ENCODE measurements at regions not wholly inside any gene's neighbourhood (a gene's known extent, or its start where the extent isn't known, plus 50 kb on each side); places are given as distances from the start of the nearest gene placed in this dataset.
A peak's percentile ranks its signal among the peaks of the same experiment; 100 is the strongest.

GRCh38 chr6:71419217-71420094 lies 130.8 kb downstream of the OGFRL1 start:
- peak overlapping the region in 3 of 4 donors; percentile 21 to 43 (median 22) for H3K4me3 Mint-ChIP-seq

GRCh38 chr6:71420095-71420692 lies 131.6 kb downstream of the OGFRL1 start:
- no peaks in the 10 kb centered on the region for H3K9me3 ChIP-seq (ENCODE audit: control insufficient read depth in 2 of 2, low read length in 2 of 2)
- no peak overlapping the region for H3K27ac ChIP-seq (ENCODE audit: insufficient read depth, low read length, poor library complexity, severe bottlenecking)
- no peak for DNase-seq
- no peak for ATAC-seq (ENCODE audit: low read depth in 2 of 2)
- H3K36me3 Mint-ChIP-seq: no peaks in the 10 kb centered on the region
- peaks cover 0 to 11% (median 3%) of the 10 kb centered on the region in 4 donors for H3K4me1 Mint-ChIP-seq
- no peak overlapping the region for H3K4me3 Mint-ChIP-seq
- H3K27me3 Mint-ChIP-seq: peaks cover 56% of the 10 kb centered on the region
- H3K27ac Mint-ChIP-seq: no peak overlapping the region
- no peak overlapping the region for H3K4me3 ChIP-seq (ENCODE audit: low read depth, low read length)
- H3K9me3 Mint-ChIP-seq: peaks cover 0 to 1% (median 0%) of the 10 kb centered on the region in 7 donors
- H3K36me3 ChIP-seq (ENCODE audit: control insufficient read depth, insufficient read depth, low read length): no peaks in the 10 kb centered on the region
- H3K27me3 ChIP-seq (ENCODE audit: control insufficient read depth, insufficient read depth, low read length): peaks cover 21% of the 10 kb centered on the region
- H3K4me1 ChIP-seq (ENCODE audit: control insufficient read depth, insufficient read depth, low read length, poor library complexity, severe bottlenecking): no peaks in the 10 kb centered on the region

More at GRCh38 chr6:71419217-71420094, 130.8 kb downstream of the OGFRL1 start:
- H3K27ac Mint-ChIP-seq: peak overlapping the region in 1 of 3 donors; percentile 5
- Histone ChIP-seq H3K27me3 (ENCODE audit: control insufficient read depth, insufficient read depth, low read length) (peaks cover 21% of the 10 kb centered on the region), H3K36me3 (ENCODE audit: control insufficient read depth, insufficient read depth, low read length) (no peaks in the 10 kb centered on the region), H3K9me3 (ENCODE audit: control insufficient read depth in 2 of 2, low read length in 2 of 2) (no peaks in the 10 kb centered on the region), H3K4me1 (ENCODE audit: control insufficient read depth, insufficient read depth, low read length, poor library complexity, severe bottlenecking) (no peaks in the 10 kb centered on the region), H3K4me3 (ENCODE audit: low read depth, low read length) (no peak overlapping the region), H3K27ac (ENCODE audit: insufficient read depth, low read length, poor library complexity, severe bottlenecking) (no peak overlapping the region)
- ATAC-seq (ENCODE audit: low read depth in 2 of 2): no peak
- H3K4me1 Mint-ChIP-seq: peaks cover 0 to 11% (median 3%) of the 10 kb centered on the region in 4 donors
- H3K36me3 Mint-ChIP-seq: no peaks in the 10 kb centered on the region
- DNase-seq: no peak
- H3K27me3 Mint-ChIP-seq: peaks cover 52% of the 10 kb centered on the region
- H3K9me3 Mint-ChIP-seq: peaks cover 0 to 2% (median 0%) of the 10 kb centered on the region in 7 donors

GRCh38 chr6:71420693-71421328 lies 132.2 kb downstream of the OGFRL1 start:
- no peaks in the 10 kb centered on the region for H3K9me3 ChIP-seq (ENCODE audit: control insufficient read depth in 2 of 2, low read length in 2 of 2)
- no peak for DNase-seq
- H3K4me3 ChIP-seq (ENCODE audit: low read depth, low read length): no peak overlapping the region
- H3K27ac ChIP-seq (ENCODE audit: insufficient read depth, low read length, poor library complexity, severe bottlenecking): no peak overlapping the region
- peaks cover 0 to 1% (median 0%) of the 10 kb centered on the region in 7 donors for H3K9me3 Mint-ChIP-seq
- peak overlapping the region in 1 of 4 donors; percentile 50 for H3K4me3 Mint-ChIP-seq
- H3K4me1 Mint-ChIP-seq: peaks cover 0 to 11% (median 3%) of the 10 kb centered on the region in 4 donors
- H3K36me3 Mint-ChIP-seq: no peaks in the 10 kb centered on the region
- H3K4me1 ChIP-seq (ENCODE audit: control insufficient read depth, insufficient read depth, low read length, poor library complexity, severe bottlenecking): no peaks in the 10 kb centered on the region
- no peaks in the 10 kb centered on the region for H3K36me3 ChIP-seq (ENCODE audit: control insufficient read depth, insufficient read depth, low read length)
- peaks cover 21% of the 10 kb centered on the region for H3K27me3 ChIP-seq (ENCODE audit: control insufficient read depth, insufficient read depth, low read length)
- H3K27ac Mint-ChIP-seq: no peak overlapping the region
- H3K27me3 Mint-ChIP-seq: peaks cover 59% of the 10 kb centered on the region
- no peak for ATAC-seq (ENCODE audit: low read depth in 2 of 2)

GRCh38 chr6:71421611-71422010 lies 133.0 kb downstream of the OGFRL1 start:
- H3K4me3 Mint-ChIP-seq: no peak overlapping the region

GRCh38 chr6:71430018-71430417 lies 141.4 kb downstream of the OGFRL1 start:
- no peaks in the 10 kb centered on the region for H3K4me1 ChIP-seq (ENCODE audit: control insufficient read depth, insufficient read depth, low read length, poor library complexity, severe bottlenecking)
- no peaks in the 10 kb centered on the region for H3K9me3 ChIP-seq (ENCODE audit: control insufficient read depth in 2 of 2, low read length in 2 of 2)
- no peaks in the 10 kb centered on the region for H3K27me3 ChIP-seq (ENCODE audit: control insufficient read depth, insufficient read depth, low read length)
- H3K9me3 Mint-ChIP-seq: no peaks in the 10 kb centered on the region
- H3K4me3 Mint-ChIP-seq: no peak overlapping the region
- no peaks in the 10 kb centered on the region for H3K36me3 Mint-ChIP-seq
- H3K4me3 ChIP-seq (ENCODE audit: low read depth, low read length): no peak overlapping the region
- no peaks in the 10 kb centered on the region for H3K36me3 ChIP-seq (ENCODE audit: control insufficient read depth, insufficient read depth, low read length)
- H3K27me3 Mint-ChIP-seq: peaks cover 9% of the 10 kb centered on the region
- no peak for DNase-seq
- no peak for ATAC-seq (ENCODE audit: low read depth in 2 of 2)
- H3K27ac Mint-ChIP-seq: no peak overlapping the region
- no peaks in the 10 kb centered on the region for H3K4me1 Mint-ChIP-seq
- no peak overlapping the region for H3K27ac ChIP-seq (ENCODE audit: insufficient read depth, low read length, poor library complexity, severe bottlenecking)

More at GRCh38 chr6:71421611-71422010, 133.0 kb downstream of the OGFRL1 start:
- Histone ChIP-seq H3K27me3 (ENCODE audit: control insufficient read depth, insufficient read depth, low read length) (peaks cover 21% of the 10 kb centered on the region), H3K27ac (ENCODE audit: insufficient read depth, low read length, poor library complexity, severe bottlenecking) (no peak overlapping the region), H3K36me3 (ENCODE audit: control insufficient read depth, insufficient read depth, low read length) (no peaks in the 10 kb centered on the region), H3K4me1 (ENCODE audit: control insufficient read depth, insufficient read depth, low read length, poor library complexity, severe bottlenecking) (no peaks in the 10 kb centered on the region), H3K9me3 (ENCODE audit: control insufficient read depth in 2 of 2, low read length in 2 of 2) (no peaks in the 10 kb centered on the region), H3K4me3 (ENCODE audit: low read depth, low read length) (no peak overlapping the region)
- Mint-ChIP-seq H3K36me3 (no peaks in the 10 kb centered on the region), H3K27ac (no peak overlapping the region), H3K9me3 (peaks cover 0 to 1% (median 0%) of the 10 kb centered on the region in 7 donors), H3K27me3 (peaks cover 55% of the 10 kb centered on the region), H3K4me1 (peaks cover 0 to 11% (median 3%) of the 10 kb centered on the region in 4 donors)
- no peak for DNase-seq
- ATAC-seq (ENCODE audit: low read depth in 2 of 2): no peak

GRCh38 chr6:71433441-71433840 lies 144.8 kb downstream of the OGFRL1 start:
- Mint-ChIP-seq H3K4me1 (no peaks in the 10 kb centered on the region), H3K4me3 (no peak overlapping the region), H3K27ac (no peak overlapping the region), H3K27me3 (no peaks in the 10 kb centered on the region), H3K9me3 (peaks cover 0 to 4% (median 0%) of the 10 kb centered on the region in 7 donors), H3K36me3 (no peaks in the 10 kb centered on the region)
- no peak overlapping the region for H3K27ac ChIP-seq (ENCODE audit: insufficient read depth, low read length, poor library complexity, severe bottlenecking)
- DNase-seq (no peak), ATAC-seq (ENCODE audit: low read depth in 2 of 2) (no peak)
- no peaks in the 10 kb centered on the region for H3K27me3 ChIP-seq (ENCODE audit: control insufficient read depth, insufficient read depth, low read length)
- H3K4me3 ChIP-seq (ENCODE audit: low read depth, low read length): no peak overlapping the region
- H3K9me3 ChIP-seq (ENCODE audit: control insufficient read depth in 2 of 2, low read length in 2 of 2): no peaks in the 10 kb centered on the region
- H3K36me3 ChIP-seq (ENCODE audit: control insufficient read depth, insufficient read depth, low read length): no peaks in the 10 kb centered on the region
- no peaks in the 10 kb centered on the region for H3K4me1 ChIP-seq (ENCODE audit: control insufficient read depth, insufficient read depth, low read length, poor library complexity, severe bottlenecking)

- Mint-ChIP-seq H3K9me3 (peaks cover 0 to 8% (median 0%) of the 10 kb centered on the region in 7 donors), H3K4me3 (no peak overlapping the region), H3K27me3 (no peaks in the 10 kb centered on the region), H3K36me3 (no peaks in the 10 kb centered on the region), H3K27ac (no peak overlapping the region), H3K4me1 (no peaks in the 10 kb centered on the region)
- Histone ChIP-seq H3K27me3 (ENCODE audit: control insufficient read depth, insufficient read depth, low read length) (no peaks in the 10 kb centered on the region), H3K27ac (ENCODE audit: insufficient read depth, low read length, poor library complexity, severe bottlenecking) (no peak overlapping the region), H3K4me3 (ENCODE audit: low read depth, low read length) (no peak overlapping the region), H3K9me3 (ENCODE audit: control insufficient read depth in 2 of 2, low read length in 2 of 2) (peaks cover 0 to 2% of the 10 kb centered on the region in 2 experiments), H3K4me1 (ENCODE audit: control insufficient read depth, insufficient read depth, low read length, poor library complexity, severe bottlenecking) (no peaks in the 10 kb centered on the region), H3K36me3 (ENCODE audit: control insufficient read depth, insufficient read depth, low read length) (no peaks in the 10 kb centered on the region)
- ATAC-seq (ENCODE audit: low read depth in 2 of 2) (no peak), DNase-seq (no peak)
Observed at GRCh38 chr6:71444222-71444621, 155.6 kb downstream of the OGFRL1 start.
